HepG2 (cell line): ENCODE measurements at regions not wholly inside any gene's neighbourhood (a gene's known extent, or its start where the extent isn't known, plus 50 kb on each side); places are given as distances from the start of the nearest gene placed in this dataset.

Experiments used
- ATAC-seq: fragments of 200-7000 bp; cut with Tn5 transposase; 3 replicates; pipeline ENCODE4 v1.9.1; 2020; ENCODE audit warnings: mild to moderate bottlenecking, moderate library complexity
- BruUV-seq: library from RNA; stranded (reverse); fragments of 400-500 nt; replicated peaks from 2 replicates; lab custom pipeline; 2021; lab: Mats Ljungman, UMichigan
- CTCF ChIA-PET: fragments of 300-600 bp; formaldehyde crosslinking; extraction: SDS; loops from one replicate; lab custom pipeline; 2021; ENCODE audit warnings: low total read pairs, inconsistent platforms, low intra/inter-chr PET ratio; lab: Yijun Ruan, JAX
- POLR2A ChIA-PET: fragments of 350-600 bp; sonication (Branson Sonifier 250); formaldehyde crosslinking; loops from one replicate; lab custom pipeline; 2020; ENCODE audit warnings: antibody characterized with exemption, inconsistent platforms; lab: Yijun Ruan, JAX
- DNase-seq: peaks from one replicate; pipeline ENCODE4 v3.0.0-alpha.2; 2015; ENCODE audit warnings: low spot score
- FAIRE-seq: peaks from 3 replicates; lab custom pipeline; 2011; peaks lifted over from hg19 to GRCh38; lab: Jason Lieb, UNC
- H2AFZ ChIP-seq: one replicate; pipeline ENCODE4 v1.6.1; 2011; ENCODE audit warnings: low read length, inconsistent platforms
- H3K27ac ChIP-seq: fragments of 300-600 bp; 3 replicates; pipeline ENCODE4 v1.8.0; 2011; ENCODE audit warnings: mixed run types, mild to moderate bottlenecking, mixed read lengths, low read length, inconsistent platforms; ENCODE audit not compliant: insufficient read depth; ENCODE audit errors: extremely low read length
- H3K27me3 ChIP-seq, 2 experiments: fragments of 200-600 bp in 1 of 2; 2 replicates in 1 of 2; 3 replicates in 1 of 2; pipeline versions ENCODE4 v1.6.0 to v1.8.0; 2011; ENCODE audit warnings: low read length in 2 of 2, mild to moderate bottlenecking in 2 of 2, moderate library complexity in 2 of 2, inconsistent platforms in 1 of 2; ENCODE audit not compliant: insufficient read depth in 2 of 2, control insufficient read depth in 1 of 2
- H3K36me3 ChIP-seq, 2 experiments: fragments of 200-600 bp in 1 of 2; replicated peaks in 1 of 2; 2 replicates in 1 of 2; 3 replicates in 1 of 2; pipeline versions ENCODE4 v1.5.1 to v1.8.0; 2011; ENCODE audit warnings: low read length in 2 of 2, inconsistent platforms in 1 of 2; ENCODE audit not compliant: insufficient read depth in 2 of 2, control insufficient read depth in 1 of 2
- H3K4me1 ChIP-seq: 2 replicates; pipeline ENCODE4 v1.5.1; 2012; ENCODE audit warnings: low read length, inconsistent platforms; ENCODE audit not compliant: insufficient read depth
- H3K4me2 ChIP-seq: 2 replicates; pipeline ENCODE4 v1.6.0; 2011; ENCODE audit warnings: low read depth, low read length, inconsistent platforms
- H3K4me3 ChIP-seq, 3 experiments: fragments of 200-600 bp in 1 of 3; sonication (generic), shearing (Covaris generic) in 1 of 3; replicated peaks in 1 of 3; 2 replicates each; pipeline ENCODE4 v1.5.1; 2011 to 2016; ENCODE audit warnings: low read length in 3 of 3, inconsistent platforms in 2 of 3, low read depth in 2 of 3, mild to moderate bottlenecking in 2 of 3, control low read depth in 1 of 3, mixed read lengths in 1 of 3; ENCODE audit not compliant: insufficient read depth in 1 of 3
- H3K79me2 ChIP-seq: one replicate; pipeline ENCODE4 v1.6.1; 2011; ENCODE audit warnings: low read length, inconsistent platforms; ENCODE audit not compliant: insufficient read depth
- H3K9ac ChIP-seq: 2 replicates; pipeline ENCODE4 v1.6.0; 2011; ENCODE audit warnings: mild to moderate bottlenecking, low read depth, low read length, inconsistent platforms; ENCODE audit not compliant: insufficient read depth
- H3K9me3 ChIP-seq: 2 replicates; pipeline ENCODE4 v1.5.1; 2012; ENCODE audit warnings: mild to moderate bottlenecking, low read length
- H4K20me1 ChIP-seq: 2 replicates; pipeline ENCODE4 v1.6.0; 2011; ENCODE audit warnings: inconsistent platforms, mild to moderate bottlenecking, low read length, moderate library complexity; ENCODE audit not compliant: insufficient read depth
- ARID5B ChIP-seq: IDR thresholded peaks from 2 replicates; pipeline ENCODE4 v1.4.0; 2020; ENCODE audit warnings: mild to moderate bottlenecking, missing genetic modification reagents
- CREB1 ChIP-seq, 2 experiments: fragments of 450-650 bp in 1 of 2; IDR thresholded peaks; 2 replicates each; pipeline ENCODE4 v1.6.1; 2016 to 2017; ENCODE audit warnings: control low read depth in 1 of 2, mild to moderate bottlenecking in 1 of 2, missing compliant biosample characterization in 1 of 2, missing genetic modification characterization in 1 of 2
- KLF11 ChIP-seq: IDR thresholded peaks from 2 replicates; pipeline ENCODE4 v1.6.1; 2016; ENCODE audit warnings: missing compliant biosample characterization
- ZNF292 ChIP-seq: sonication (generic); formaldehyde crosslinking; IDR thresholded peaks from 2 replicates; pipeline ENCODE4 v1.8.1; 2022; ENCODE audit warnings: mild to moderate bottlenecking, low read depth, missing genetic modification reagents, borderline replicate concordance
- in situ Hi-C: cut with HindIII; loops from 2 replicates; pipeline ENCODE4 v1.10.0; 2017; ENCODE audit warnings: low pct_unique_long_range_greater_than_20kb; ENCODE audit not compliant: extremely low pct_ligation_motif_present
- intact Hi-C: fragments of 100-400 bp; cut with micrococcal nuclease; formaldehyde crosslinking; loops from one replicate; pipeline ENCODE4 v1.10.0; 2022; ENCODE audit not compliant: unreplicated experiment
- TF ChIP-seq, protein P1 (sequence below): sonication (generic); formaldehyde crosslinking; IDR thresholded peaks from 2 replicates; pipeline ENCODE4 v1.5.0; 2020; ENCODE audit warnings: missing genetic modification reagents, mild to moderate bottlenecking, borderline replicate concordance

DNA sequence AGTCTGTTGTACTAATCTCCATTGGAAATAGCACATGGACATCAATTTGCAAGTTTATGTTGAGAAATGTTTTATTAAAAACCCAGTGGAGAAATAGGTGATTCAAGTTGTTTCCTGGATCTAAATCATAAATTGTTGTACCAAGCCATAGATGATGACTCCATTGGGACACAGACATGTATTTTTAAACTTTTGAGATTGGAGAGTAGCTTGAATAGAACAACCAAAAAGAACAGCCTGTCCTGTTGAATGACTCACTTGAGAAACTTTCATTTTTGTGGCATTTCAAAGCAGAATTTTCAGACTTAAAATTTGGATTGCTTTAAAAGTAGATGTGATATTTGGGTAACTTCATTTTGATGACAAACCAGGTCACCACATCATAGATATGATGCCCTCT lies 197.5 kb downstream of the GPAM start:
- H3K9me3 ChIP-seq, result no peaks in the 10 kb centered on the region
- H3K4me2 ChIP-seq, result no peak overlapping the region
- no peaks in the 10 kb centered on the region for H3K4me1 ChIP-seq
- CTCF ChIA-PET, result no interaction called here
- in situ Hi-C loops (no loop called here), intact Hi-C loops (no loop called here)
- H2AFZ ChIP-seq, result no peak overlapping the region
- no peak overlapping the region for H3K4me3 ChIP-seq
- no peak for DNase-seq
- no peak overlapping the region for H3K9ac ChIP-seq
- 0 out of 5 replicates have a peak, but pooled peaks cover 0 to 10% of the 10 kb centered on the region in 2 experiments for H3K27me3 ChIP-seq
- H4K20me1 ChIP-seq, result no peaks in the 10 kb centered on the region
- POLR2A ChIA-PET, result no interaction called here
- H3K27ac ChIP-seq, result no peak overlapping the region
- no peak for FAIRE-seq
- H3K36me3 ChIP-seq, result no peaks in the 10 kb centered on the region
- H3K79me2 ChIP-seq, result no peaks in the 10 kb centered on the region
- BruUV-seq, result no TSS peak
- no peak for TF ChIP-seq ARID5B (CRISPR knock-in tag)
- TF ChIP-seq, protein P1, sequence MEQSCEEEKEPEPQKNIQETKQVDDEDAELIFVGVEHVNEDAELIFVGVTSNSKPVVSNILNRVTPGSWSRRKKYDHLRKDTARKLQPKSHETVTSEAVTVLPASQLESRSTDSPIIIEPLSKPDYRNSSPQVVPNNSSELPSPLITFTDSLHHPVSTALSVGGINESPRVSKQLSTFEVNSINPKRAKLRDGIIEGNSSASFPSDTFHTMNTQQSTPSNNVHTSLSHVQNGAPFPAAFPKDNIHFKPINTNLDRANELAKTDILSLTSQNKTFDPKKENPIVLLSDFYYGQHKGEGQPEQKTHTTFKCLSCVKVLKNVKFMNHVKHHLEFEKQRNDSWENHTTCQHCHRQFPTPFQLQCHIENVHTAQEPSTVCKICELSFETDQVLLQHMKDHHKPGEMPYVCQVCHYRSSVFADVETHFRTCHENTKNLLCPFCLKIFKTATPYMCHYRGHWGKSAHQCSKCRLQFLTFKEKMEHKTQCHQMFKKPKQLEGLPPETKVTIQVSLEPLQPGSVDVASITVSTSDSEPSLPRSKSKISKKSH, result no peak
- TF ChIP-seq CREB1 (IDR thresholded peaks at IDR 0.05), result 0 out of 2 replicates have a peak, but pooled peaks have one; percentile 2
- no peak for TF ChIP-seq CREB1 (CRISPR knock-in tag; IDR thresholded peaks at IDR 0.05)
- no peak for TF ChIP-seq ZNF292 (CRISPR knock-in tag)
- TF ChIP-seq KLF11, result no peak
- no peak for ATAC-seq
